Suprapubic skin (tissue), 4 donors: ENCODE measurements at regions not wholly inside any gene's neighbourhood (a gene's known extent, or its start where the extent isn't known, plus 50 kb on each side); places are given as distances from the start of the nearest gene placed in this dataset.

Experiments used
- DNase-seq, 2 donors: peaks; one replicate each; pipeline ENCODE4 v3.0.0-alpha.2; 2019; ENCODE audit warnings: low spot score in 2 of 2
- H3K27ac ChIP-seq: fragments of 200-600 bp; sonication (generic); one replicate; pipeline ENCODE4 v1.5.1; 2019
- H3K27me3 ChIP-seq: fragments of 200-600 bp; sonication (generic); one replicate; pipeline ENCODE4 v1.5.1; 2019
- H3K36me3 ChIP-seq: fragments of 200-600 bp; sonication (generic); one replicate; pipeline ENCODE4 v1.5.1; 2019
- H3K4me1 ChIP-seq: fragments of 200-600 bp; sonication (generic); one replicate; pipeline ENCODE4 v1.5.1; 2019
- H3K4me3 ChIP-seq: fragments of 200-600 bp; sonication (generic); one replicate; pipeline ENCODE4 v1.5.1; 2019; ENCODE audit warnings: mild to moderate bottlenecking
- H3K9me3 ChIP-seq: fragments of 200-600 bp; sonication (generic); one replicate; pipeline ENCODE4 v1.5.1; 2019
- EP300 ChIP-seq: sonication (generic); formaldehyde crosslinking; IDR thresholded peaks from one replicate; pipeline ENCODE4 v1.6.1; 2017; ENCODE audit warnings: antibody characterized with exemption
- POLR2A ChIP-seq, 2 donors: fragments of 450-650 bp; IDR thresholded peaks; one replicate each; pipeline ENCODE4 v1.6.1; 2017; ENCODE audit warnings: antibody characterized with exemption in 2 of 2, mild to moderate bottlenecking in 2 of 2, moderate library complexity in 2 of 2
- POLR2AphosphoS5 ChIP-seq, 3 donors: sonication (generic); formaldehyde crosslinking; IDR thresholded peaks; one replicate each; pipeline ENCODE4 v1.6.1; 2017; ENCODE audit warnings: antibody characterized with exemption in 3 of 3
- WGBS: methylation state at CpG from one replicate; pipeline ENCODE4 v1.1.5; 2018; 5-methylcytosine and 5-hydroxymethylcytosine counted together
- TF ChIP-seq, protein P1 (sequence below), 2 donors: fragments of 200-600 bp in 1 of 2; fragments of 450-650 bp in 1 of 2; sonication (generic) in 1 of 2; IDR thresholded peaks; one replicate each; pipeline ENCODE4 v1.5.1; 2016 to 2019; ENCODE audit warnings: antibody characterized with exemption in 2 of 2, mild to moderate bottlenecking in 1 of 2, moderate library complexity in 1 of 2

- Histone ChIP-seq H3K27me3 (peaks cover 4% of the 10 kb centered on the region), H3K4me1 (no peaks in the 10 kb centered on the region), H3K36me3 (no peaks in the 10 kb centered on the region), H3K4me3 (no peak overlapping the region), H3K27ac (no peak overlapping the region), H3K9me3 (peaks cover 4% of the 10 kb centered on the region)
- TF ChIP-seq POLR2AphosphoS5 (IDR thresholded peaks at IDR 0.05) (no peak), EP300 (no peak), POLR2A (IDR thresholded peaks at IDR 0.05) (no peak)
- TF ChIP-seq, protein P1, sequence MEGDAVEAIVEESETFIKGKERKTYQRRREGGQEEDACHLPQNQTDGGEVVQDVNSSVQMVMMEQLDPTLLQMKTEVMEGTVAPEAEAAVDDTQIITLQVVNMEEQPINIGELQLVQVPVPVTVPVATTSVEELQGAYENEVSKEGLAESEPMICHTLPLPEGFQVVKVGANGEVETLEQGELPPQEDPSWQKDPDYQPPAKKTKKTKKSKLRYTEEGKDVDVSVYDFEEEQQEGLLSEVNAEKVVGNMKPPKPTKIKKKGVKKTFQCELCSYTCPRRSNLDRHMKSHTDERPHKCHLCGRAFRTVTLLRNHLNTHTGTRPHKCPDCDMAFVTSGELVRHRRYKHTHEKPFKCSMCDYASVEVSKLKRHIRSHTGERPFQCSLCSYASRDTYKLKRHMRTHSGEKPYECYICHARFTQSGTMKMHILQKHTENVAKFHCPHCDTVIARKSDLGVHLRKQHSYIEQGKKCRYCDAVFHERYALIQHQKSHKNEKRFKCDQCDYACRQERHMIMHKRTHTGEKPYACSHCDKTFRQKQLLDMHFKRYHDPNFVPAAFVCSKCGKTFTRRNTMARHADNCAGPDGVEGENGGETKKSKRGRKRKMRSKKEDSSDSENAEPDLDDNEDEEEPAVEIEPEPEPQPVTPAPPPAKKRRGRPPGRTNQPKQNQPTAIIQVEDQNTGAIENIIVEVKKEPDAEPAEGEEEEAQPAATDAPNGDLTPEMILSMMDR (IDR thresholded peaks at IDR 0.05), result no peak
- 96% methylated on average over 5 of the region's 5 CpGs for WGBS
- no peak for DNase-seq
Observed at GRCh38 chr17:34842235-34842634, 119.0 kb downstream of the CCT6B start.

DNA sequence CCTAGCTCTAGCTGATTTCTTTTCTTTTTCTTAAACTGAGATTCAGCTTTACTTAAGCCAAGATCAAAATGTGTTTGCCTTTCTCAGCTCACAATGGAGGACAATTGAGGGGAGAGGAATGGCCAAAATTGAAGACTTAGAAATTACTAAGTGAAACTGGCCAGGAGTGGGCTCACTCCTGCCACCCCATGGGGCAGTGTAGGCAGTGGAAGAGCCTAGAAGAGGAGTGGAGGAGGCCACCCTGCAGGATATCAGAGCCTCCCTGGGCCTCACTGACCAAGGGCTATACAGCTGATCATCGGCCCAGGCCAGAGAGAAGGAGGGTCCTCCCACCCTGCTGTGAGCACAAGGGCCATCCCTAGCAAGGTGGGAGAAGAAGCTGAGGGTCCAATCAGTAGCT, 119.8 kb downstream of the CCT6B start:
- DNase-seq, result no peak
- H3K36me3 ChIP-seq, result no peaks in the 10 kb centered on the region
- WGBS, result no CpG with 5 or more reads among the region's 1 CpG

DNA sequence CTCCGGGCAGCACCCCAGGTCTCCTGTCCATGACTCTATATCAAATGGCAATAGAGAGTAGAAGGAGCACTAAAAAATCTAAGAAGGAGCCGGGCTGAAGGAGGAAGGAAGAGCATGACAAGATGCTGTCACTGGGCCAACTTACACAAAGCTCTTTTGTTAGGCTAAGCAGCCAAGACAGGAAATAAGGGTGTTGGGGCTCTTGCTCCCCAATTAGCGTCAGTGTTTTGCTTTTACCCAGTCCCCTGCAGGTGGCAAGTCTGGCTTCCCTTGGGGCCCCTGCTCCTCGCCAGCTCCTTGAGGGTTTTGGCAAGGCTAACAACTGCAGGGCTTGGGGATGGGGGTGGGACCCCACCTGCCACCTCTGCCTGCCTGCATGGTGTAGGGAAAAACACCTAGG, 120.5 kb downstream of the CCT6B start:
- DNase-seq, result no peak
- 33% methylated on average over 4 of the region's 4 CpGs for WGBS
- H3K36me3 ChIP-seq, result no peaks in the 10 kb centered on the region
- no peaks in the 10 kb centered on the region for H3K4me1 ChIP-seq
- H3K9me3 ChIP-seq, result peaks cover 4% of the 10 kb centered on the region
- peaks cover 4% of the 10 kb centered on the region for H3K27me3 ChIP-seq
- H3K27ac ChIP-seq, result no peak overlapping the region
- TF ChIP-seq POLR2AphosphoS5 (IDR thresholded peaks at IDR 0.05) (no peak), POLR2A (IDR thresholded peaks at IDR 0.05) (no peak), EP300 (no peak)
- TF ChIP-seq, protein P1 (IDR thresholded peaks at IDR 0.05), result no peak
- no peak overlapping the region for H3K4me3 ChIP-seq

More for the DNA sequence above, 119.8 kb downstream of the CCT6B start:
- TF ChIP-seq POLR2AphosphoS5 (IDR thresholded peaks at IDR 0.05) (no peak), EP300 (no peak), POLR2A (IDR thresholded peaks at IDR 0.05) (no peak)
- TF ChIP-seq, protein P1 (IDR thresholded peaks at IDR 0.05), result no peak
- no peak overlapping the region for H3K27ac ChIP-seq
- H3K4me3 ChIP-seq, result no peak overlapping the region
- peaks cover 4% of the 10 kb centered on the region for H3K9me3 ChIP-seq
- peaks cover 4% of the 10 kb centered on the region for H3K27me3 ChIP-seq
- H3K4me1 ChIP-seq, result no peaks in the 10 kb centered on the region

DNA sequence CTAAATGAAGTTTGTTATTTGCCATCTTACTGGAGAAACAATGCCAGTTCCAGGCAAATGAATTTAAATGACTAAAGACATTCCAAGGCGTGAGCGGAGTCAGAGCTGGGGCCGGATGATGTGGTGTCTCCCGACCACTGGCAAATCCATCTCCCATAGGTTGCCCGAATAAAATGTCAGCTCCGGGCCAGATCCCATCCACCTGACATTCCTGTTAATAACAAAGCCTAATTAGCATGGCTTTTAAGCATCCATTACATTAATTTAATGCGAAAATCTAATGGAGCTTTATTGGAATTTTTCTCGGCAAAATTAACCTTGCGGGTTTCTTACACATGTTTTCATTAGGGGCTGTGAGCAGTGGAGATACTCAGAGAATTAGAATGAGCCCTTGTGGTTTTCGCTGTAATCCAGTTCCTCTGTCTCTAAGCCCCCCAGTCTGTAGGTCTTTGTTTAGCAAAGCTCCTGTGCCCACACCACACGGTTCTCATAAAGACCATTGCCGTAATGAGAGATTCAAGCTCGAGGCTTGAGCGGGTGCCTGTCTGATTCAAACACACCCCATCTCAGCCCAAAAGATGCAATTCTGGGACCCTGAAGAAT, 123.3 kb downstream of the CCT6B start:
- H3K27me3 ChIP-seq, result peaks cover 4% of the 10 kb centered on the region
- WGBS, result 78% methylated on average over 14 of the region's 14 CpGs
- H3K4me3 ChIP-seq, result no peak overlapping the region

DNA sequence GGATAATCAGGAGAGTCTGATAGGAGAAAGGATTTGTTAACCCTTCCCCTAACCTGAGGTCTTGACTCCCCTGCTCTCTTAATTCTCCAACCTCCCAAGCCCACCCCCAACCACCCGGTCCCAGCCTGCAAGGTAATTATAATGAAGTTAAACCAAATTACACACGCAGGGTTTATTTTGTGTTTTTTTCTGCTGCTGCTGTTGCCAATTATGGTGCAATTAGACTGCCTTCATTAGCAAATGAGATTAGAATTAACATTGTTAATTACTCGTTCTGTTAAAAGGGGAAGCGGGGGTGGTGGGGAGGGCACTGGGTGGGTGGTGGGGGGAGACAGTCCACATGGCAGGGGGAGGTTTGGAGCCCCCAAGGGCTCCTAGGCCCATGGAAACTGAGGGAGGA, 128.9 kb downstream of the CCT6B start:
- no peak for DNase-seq
- Histone ChIP-seq H3K9me3 (no peaks in the 10 kb centered on the region), H3K4me1 (no peaks in the 10 kb centered on the region), H3K36me3 (no peaks in the 10 kb centered on the region), H3K27ac (no peak overlapping the region), H3K27me3 (no peaks in the 10 kb centered on the region), H3K4me3 (no peak overlapping the region)
- 47% methylated on average over 4 of the region's 4 CpGs for WGBS
- TF ChIP-seq EP300 (no peak), POLR2A (IDR thresholded peaks at IDR 0.05) (no peak), POLR2AphosphoS5 (IDR thresholded peaks at IDR 0.05) (no peak)
- TF ChIP-seq, protein P1 (IDR thresholded peaks at IDR 0.05), result no peak

More for the DNA sequence above, 123.3 kb downstream of the CCT6B start:
- Histone ChIP-seq H3K27ac (no peak overlapping the region), H3K9me3 (peaks cover 3% of the 10 kb centered on the region), H3K4me1 (no peaks in the 10 kb centered on the region), H3K36me3 (no peaks in the 10 kb centered on the region)
- TF ChIP-seq, protein P1 (IDR thresholded peaks at IDR 0.05), result no peak
- no peak for DNase-seq
